Stimulated activated CD8-positive, alpha-beta memory T cell treated with anti-CD3 and anti-CD28 coated beads, Interleukin-4, amount 100 ng/mL, for 24 hours (primary cell): ENCODE measurements at regions not wholly inside any gene's neighbourhood (a gene's known extent, or its start where the extent isn't known, plus 50 kb on each side); places are given as distances from the start of the nearest gene placed in this dataset.
"Not testable (repeated sequence)": the region's sequence is repeated elsewhere in the genome, so short reads cannot be mapped to it uniquely, and the experiment has no call there.

ENCODE experiments used
- DNase-seq: peaks from one replicate; pipeline ENCODE4 v3.0.0-alpha.2; 2020; ENCODE audit warnings: low read depth

GRCh38 chr17:14733376-14733775, 432.5 kb downstream of the HS3ST3B1 start:
- no peak for DNase-seq

- DNase-seq, result no peak
Measured at GRCh38 chr17:14732211-14732610, 431.3 kb downstream of the HS3ST3B1 start.

GRCh38 chr17:14731591-14731990, 430.7 kb downstream of the HS3ST3B1 start:
- DNase-seq, result no peak

GRCh38 chr17:14730821-14731220, 429.9 kb downstream of the HS3ST3B1 start:
- no peak for DNase-seq

GRCh38 chr17:14725729-14726128, 424.8 kb downstream of the HS3ST3B1 start:
- DNase-seq, result no peak

GRCh38 chr17:14724770-14725169, 423.9 kb downstream of the HS3ST3B1 start:
- no peak for DNase-seq

GRCh38 chr17:14723349-14723748, 422.5 kb downstream of the HS3ST3B1 start:
- DNase-seq, result not testable (repeated sequence)

GRCh38 chr17:14719942-14720341, 419.1 kb downstream of the HS3ST3B1 start:
- no peak for DNase-seq

- no peak for DNase-seq
Measured at GRCh38 chr17:14717859-14718258, 417.0 kb downstream of the HS3ST3B1 start.

GRCh38 chr17:14715561-14715960, 414.7 kb downstream of the HS3ST3B1 start:
- no peak for DNase-seq

- DNase-seq, result no peak
Measured at GRCh38 chr17:14712611-14713021, 411.7 kb downstream of the HS3ST3B1 start.

GRCh38 chr17:14704121-14704520, 403.2 kb downstream of the HS3ST3B1 start:
- DNase-seq, result no peak

- DNase-seq, result no peak
Measured at GRCh38 chr17:14701886-14702285, 401.0 kb downstream of the HS3ST3B1 start.

GRCh38 chr17:14699574-14700185, 398.8 kb downstream of the HS3ST3B1 start:
- no peak for DNase-seq

- no peak for DNase-seq
Measured at GRCh38 chr17:14693382-14693781, 392.5 kb downstream of the HS3ST3B1 start.

- DNase-seq, result no peak
Measured at GRCh38 chr17:14690704-14691103, 389.8 kb downstream of the HS3ST3B1 start.

GRCh38 chr17:14688134-14688533, 387.3 kb downstream of the HS3ST3B1 start:
- no peak for DNase-seq

GRCh38 chr17:14672830-14673229, 371.9 kb downstream of the HS3ST3B1 start:
- no peak for DNase-seq

GRCh38 chr17:14670861-14671260, 370.0 kb downstream of the HS3ST3B1 start:
- DNase-seq, result no peak

GRCh38 chr17:14664511-14664910, 363.6 kb downstream of the HS3ST3B1 start:
- no peak for DNase-seq

- DNase-seq, result no peak
Measured at GRCh38 chr17:14641117-14641516, 340.2 kb downstream of the HS3ST3B1 start.

GRCh38 chr17:14637260-14637659, 336.4 kb downstream of the HS3ST3B1 start:
- no peak for DNase-seq

GRCh38 chr17:14630621-14631020, 329.7 kb downstream of the HS3ST3B1 start:
- no peak for DNase-seq

- DNase-seq, result no peak
Measured at GRCh38 chr17:14630046-14630445, 329.2 kb downstream of the HS3ST3B1 start.
